ENCODE measurements at regions not wholly inside any gene's neighbourhood (a gene's known extent, or its start where the extent isn't known, plus 50 kb on each side); places are given as distances from the start of the nearest gene placed in this dataset.

- in situ Hi-C loops (cut with MboI; ENCODE audit: low sequenced_read_pairs in 4 of 4) (no loop called here), intact Hi-C loops (cut with DNase I; ENCODE audit: low total_unique reads) (no loop called here)
- DNase-seq (no peak), ATAC-seq (no peak)
- H3K9me3 ChIP-seq, result no peaks in the 10 kb centered on the region
- no peak overlapping the region for H3K27ac ChIP-seq
- no peaks in the 10 kb centered on the region for H3K4me1 ChIP-seq
- TF ChIP-seq CTCF (IDR thresholded peaks at IDR 0.05 in 4 of 5, conservative IDR thresholded peaks at IDR 0.05 in 1 of 5) (no peak), POLR2A (IDR thresholded peaks at IDR 0.05) (no peak)
- no peaks in the 10 kb centered on the region for H3K27me3 ChIP-seq
- no peaks in the 10 kb centered on the region for H3K36me3 ChIP-seq
- no peak overlapping the region for H3K4me3 ChIP-seq
Observed at GRCh38 chr9:79383096-79383495, 188.7 kb upstream of the TLE4 start.

- H3K4me1 ChIP-seq, result no peaks in the 10 kb centered on the region
- intact Hi-C loops (cut with DNase I; ENCODE audit: low total_unique reads), result no loop called here
- TF ChIP-seq CTCF (IDR thresholded peaks at IDR 0.05 in 4 of 5, conservative IDR thresholded peaks at IDR 0.05 in 1 of 5) (no peak), POLR2A (IDR thresholded peaks at IDR 0.05) (no peak)
- in situ Hi-C loops (cut with MboI; ENCODE audit: low sequenced_read_pairs in 4 of 4), result no loop called here
- ATAC-seq, result no peak
- H3K27me3 ChIP-seq, result no peaks in the 10 kb centered on the region
- H3K36me3 ChIP-seq, result no peaks in the 10 kb centered on the region
- no peaks in the 10 kb centered on the region for H3K9me3 ChIP-seq
- H3K27ac ChIP-seq, result no peak overlapping the region
- no peak overlapping the region for H3K4me3 ChIP-seq
- no peak for DNase-seq
Observed at GRCh38 chr9:79384091-79384490, 187.7 kb upstream of the TLE4 start.

GRCh38 chr9:79384501-79384900, 187.3 kb upstream of the TLE4 start:
- no peak for DNase-seq
- no peaks in the 10 kb centered on the region for H3K36me3 ChIP-seq
- no peaks in the 10 kb centered on the region for H3K9me3 ChIP-seq
- no peak overlapping the region for H3K27ac ChIP-seq
- no peak for TF ChIP-seq POLR2A (IDR thresholded peaks at IDR 0.05)
- TF ChIP-seq CTCF (IDR thresholded peaks at IDR 0.05 in 4 of 5, conservative IDR thresholded peaks at IDR 0.05 in 1 of 5), result no peak
- H3K4me1 ChIP-seq, result no peaks in the 10 kb centered on the region
- H3K4me3 ChIP-seq, result no peak overlapping the region
- no peaks in the 10 kb centered on the region for H3K27me3 ChIP-seq
- in situ Hi-C loops (cut with MboI; ENCODE audit: low sequenced_read_pairs in 4 of 4), result no loop called here
- intact Hi-C loops (cut with DNase I; ENCODE audit: low total_unique reads), result no loop called here
- no peak for ATAC-seq

GRCh38 chr9:79387101-79387835, 184.5 kb upstream of the TLE4 start:
- no peak for DNase-seq
- Histone ChIP-seq H3K36me3 (no peaks in the 10 kb centered on the region), H3K27me3 (no peaks in the 10 kb centered on the region), H3K4me1 (no peaks in the 10 kb centered on the region), H3K27ac (no peak overlapping the region), H3K4me3 (no peak overlapping the region), H3K9me3 (no peaks in the 10 kb centered on the region)
- intact Hi-C loops (cut with DNase I; ENCODE audit: low total_unique reads) (no loop called here), in situ Hi-C loops (cut with MboI; ENCODE audit: low sequenced_read_pairs in 4 of 4) (no loop called here)
- TF ChIP-seq POLR2A (IDR thresholded peaks at IDR 0.05) (no peak), CTCF (IDR thresholded peaks at IDR 0.05 in 4 of 5, conservative IDR thresholded peaks at IDR 0.05 in 1 of 5) (no peak)
- no peak for ATAC-seq

Measured in gastrocnemius medialis (tissue), 4 donors.